Right hindlimb (tissue), 1 donor: ENCODE measurements at regions not wholly inside any gene's neighbourhood (a gene's known extent, or its start where the extent isn't known, plus 50 kb on each side); places are given as distances from the start of the nearest gene placed in this dataset.
A peak's percentile ranks its signal among the peaks of the same experiment; 100 is the strongest.
"Not testable (repeated sequence)": the region's sequence is repeated elsewhere in the genome, so short reads cannot be mapped to it uniquely, and the experiment has no call there.

ENCODE experiments used
- DNase-seq: peaks from one replicate; pipeline ENCODE4 v3.0.0-alpha.2; 2018

DNA sequence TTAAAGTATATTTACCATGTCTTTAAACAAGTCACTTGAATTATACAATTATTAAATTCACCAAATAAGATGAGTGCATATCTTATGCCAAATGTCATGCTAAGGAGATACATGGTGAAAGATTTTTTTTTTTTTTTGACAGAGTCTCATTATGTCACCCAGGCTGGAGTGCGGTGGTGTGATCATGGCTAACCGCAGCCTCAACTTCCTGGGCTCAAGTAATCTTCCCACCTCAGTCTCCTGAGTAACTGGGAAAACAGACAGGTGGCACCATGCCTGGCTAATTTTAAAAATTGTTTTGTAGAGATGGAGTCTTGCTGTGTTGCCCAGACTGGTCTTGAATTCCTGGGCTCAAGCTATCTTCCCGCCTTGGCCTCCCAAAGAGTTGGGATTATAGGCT lies 149.0 kb upstream of the GOT2 start:
- DNase-seq, result no peak

DNA sequence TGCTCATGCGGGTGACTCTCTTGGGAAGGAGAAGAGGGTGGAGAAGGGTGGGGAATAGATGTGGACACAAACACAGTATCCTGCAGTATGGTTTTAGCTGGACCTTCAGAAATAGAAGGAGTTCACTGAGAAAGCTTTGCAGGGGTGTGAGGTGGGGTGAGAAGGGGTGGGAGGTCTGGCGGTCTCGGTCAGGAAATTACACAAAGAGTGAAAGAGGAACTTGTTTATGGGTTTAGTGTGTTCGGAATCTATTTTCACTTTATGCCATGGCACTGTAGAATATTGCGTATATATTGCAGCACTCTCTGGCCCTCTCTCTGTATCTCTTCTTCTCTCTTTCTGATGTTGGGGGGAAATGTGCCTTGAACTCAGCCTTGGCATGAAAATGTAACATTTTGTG lies 148.2 kb upstream of the GOT2 start:
- DNase-seq, result no peak

GRCh38 chr16:58878641-58879040 lies 144.5 kb upstream of the GOT2 start:
- not testable (repeated sequence) for DNase-seq

DNA sequence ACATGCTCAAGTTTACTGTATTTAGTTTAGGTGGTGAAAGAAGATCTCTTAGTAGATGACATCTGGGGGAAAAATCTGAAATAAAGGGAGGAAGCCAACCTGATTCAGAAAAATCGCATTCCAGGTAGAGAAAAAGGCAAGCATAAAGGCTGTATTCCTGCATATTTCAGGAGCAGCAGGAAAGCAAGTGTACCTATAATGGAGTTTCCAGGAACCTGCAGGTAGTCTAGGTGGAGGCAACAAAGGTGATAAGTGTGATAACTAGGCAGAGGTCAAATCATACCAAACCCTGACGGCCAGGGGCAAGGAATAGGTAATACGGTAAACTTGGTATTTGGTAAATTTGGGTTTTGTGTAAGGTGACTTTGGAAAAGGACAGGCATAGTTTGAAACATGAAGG lies 132.8 kb upstream of the GOT2 start:
- DNase-seq, result no peak

GRCh38 chr16:58863761-58864160 lies 129.6 kb upstream of the GOT2 start:
- no peak for DNase-seq

- DNase-seq, result no peak
Measured at GRCh38 chr16:58863042-58863441, 128.9 kb upstream of the GOT2 start.

DNA sequence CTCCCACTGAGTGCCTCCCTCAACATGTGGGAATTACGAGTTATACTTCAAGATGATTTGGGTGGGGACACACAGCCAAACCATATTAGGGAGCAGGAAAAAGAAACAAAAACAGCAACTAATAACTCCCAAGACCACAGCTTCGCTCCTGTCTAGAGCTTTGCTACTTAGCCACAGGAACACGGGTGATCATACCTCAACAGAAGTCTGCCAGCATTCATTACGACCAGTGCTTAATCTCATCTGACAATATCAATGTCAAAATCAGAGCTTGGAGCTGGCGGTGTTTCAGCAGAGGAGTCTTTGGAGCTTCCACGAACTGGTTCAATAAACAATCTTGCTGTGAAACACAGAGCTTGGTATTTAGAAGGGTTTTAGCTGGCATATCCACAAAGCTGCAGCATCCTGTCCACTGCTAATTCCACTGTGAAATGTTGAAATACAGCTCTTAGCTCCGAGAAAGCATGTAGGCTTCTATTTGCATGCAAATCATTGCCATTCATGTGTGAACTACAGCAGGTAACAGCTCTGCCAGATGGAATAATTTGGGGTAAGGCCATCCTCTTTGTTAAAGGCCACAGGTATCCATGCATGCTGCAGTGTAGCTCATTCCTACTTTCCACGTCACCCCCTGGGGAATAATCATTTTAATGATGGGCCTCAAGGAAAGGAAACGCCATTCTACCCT lies 128.4 kb upstream of the GOT2 start:
- DNase-seq, result no peak

- no peak for DNase-seq
Measured at GRCh38 chr16:58859958-58860669, 126.0 kb upstream of the GOT2 start.

DNA sequence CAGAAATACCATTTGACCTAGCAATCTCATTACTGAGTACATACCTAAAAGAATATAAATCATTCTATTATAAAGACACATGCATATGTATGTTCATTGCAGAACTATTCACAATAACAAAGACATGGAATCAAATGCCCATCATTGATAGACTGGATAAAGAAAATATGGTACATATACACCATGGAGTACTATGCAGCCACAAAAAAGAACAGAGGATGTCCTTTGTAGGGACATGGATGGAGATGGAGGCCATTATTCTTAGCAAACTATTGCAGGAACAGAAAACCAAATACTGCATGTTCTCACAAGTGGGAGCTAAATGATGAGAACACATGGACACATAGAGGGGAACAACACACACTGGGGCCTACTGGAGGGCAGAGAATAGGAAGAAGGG lies 124.5 kb upstream of the GOT2 start:
- not testable (repeated sequence) for DNase-seq

DNA sequence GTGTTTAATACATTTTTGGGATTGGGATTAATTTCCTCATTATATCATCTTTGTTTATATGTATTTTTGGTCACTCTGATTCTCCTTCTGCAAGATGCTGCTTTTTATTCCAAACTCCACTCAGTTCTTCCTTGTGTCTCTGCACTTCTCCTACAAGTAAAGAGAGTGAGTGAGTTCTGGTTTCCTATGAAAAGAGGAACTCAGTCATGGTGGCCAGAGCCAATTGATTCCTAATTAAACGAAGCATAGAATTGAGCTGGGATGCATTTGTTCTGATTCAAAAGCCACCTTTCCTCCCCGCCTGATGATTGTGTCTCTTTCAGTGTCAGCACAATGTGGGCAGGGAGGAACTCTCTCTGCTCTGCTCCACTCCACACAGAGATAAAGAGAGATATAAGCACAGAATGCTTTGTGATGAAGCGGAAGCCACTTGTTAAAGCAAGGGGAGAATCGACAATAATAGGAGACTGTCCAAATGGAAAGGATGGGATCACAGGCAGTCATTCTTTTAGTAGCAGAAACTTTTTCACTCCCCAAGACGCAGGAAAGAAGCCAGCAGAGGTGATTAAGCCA lies 121.3 kb upstream of the GOT2 start:
- DNase-seq, result no peak

- no peak for DNase-seq
Measured at GRCh38 chr16:58853854-58854791, 120.0 kb upstream of the GOT2 start.

DNA sequence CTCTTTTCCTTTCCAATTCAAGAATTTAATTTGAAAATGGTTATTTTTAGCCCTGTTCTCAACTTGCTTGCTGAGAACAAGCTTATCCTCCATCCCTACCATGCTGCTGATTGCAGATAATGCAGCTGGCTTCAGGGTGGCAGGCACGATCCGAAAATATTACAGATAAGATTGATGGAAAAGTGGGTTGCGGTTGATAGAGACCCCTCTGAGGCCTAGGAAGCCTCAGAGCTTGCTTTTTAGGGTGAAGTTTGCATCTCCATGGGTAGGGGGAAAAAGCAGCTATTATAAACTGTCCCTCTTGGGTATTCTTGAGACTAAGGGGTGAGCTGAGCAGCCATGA lies 116.5 kb upstream of the GOT2 start:
- no peak for DNase-seq

GRCh38 chr16:58850019-58850677 lies 116.0 kb upstream of the GOT2 start:
- DNase-seq, result no peak

DNA sequence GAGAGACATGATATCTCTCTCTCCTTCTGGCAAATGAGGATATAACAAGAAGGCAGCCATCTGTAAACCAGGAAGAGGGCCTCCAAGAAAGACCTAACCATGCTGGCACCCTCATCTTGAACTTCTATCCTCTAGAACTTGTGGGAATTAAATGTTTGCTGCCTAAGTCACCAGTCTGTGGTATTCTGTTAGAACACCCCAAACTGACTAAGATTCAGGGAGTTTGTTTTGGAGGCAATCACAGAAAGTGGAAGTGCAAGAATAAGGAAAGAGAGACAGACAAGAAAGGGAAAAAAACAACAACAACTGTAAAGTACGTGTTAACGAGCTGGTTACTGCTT lies 114.5 kb upstream of the GOT2 start:
- no peak for DNase-seq

DNA sequence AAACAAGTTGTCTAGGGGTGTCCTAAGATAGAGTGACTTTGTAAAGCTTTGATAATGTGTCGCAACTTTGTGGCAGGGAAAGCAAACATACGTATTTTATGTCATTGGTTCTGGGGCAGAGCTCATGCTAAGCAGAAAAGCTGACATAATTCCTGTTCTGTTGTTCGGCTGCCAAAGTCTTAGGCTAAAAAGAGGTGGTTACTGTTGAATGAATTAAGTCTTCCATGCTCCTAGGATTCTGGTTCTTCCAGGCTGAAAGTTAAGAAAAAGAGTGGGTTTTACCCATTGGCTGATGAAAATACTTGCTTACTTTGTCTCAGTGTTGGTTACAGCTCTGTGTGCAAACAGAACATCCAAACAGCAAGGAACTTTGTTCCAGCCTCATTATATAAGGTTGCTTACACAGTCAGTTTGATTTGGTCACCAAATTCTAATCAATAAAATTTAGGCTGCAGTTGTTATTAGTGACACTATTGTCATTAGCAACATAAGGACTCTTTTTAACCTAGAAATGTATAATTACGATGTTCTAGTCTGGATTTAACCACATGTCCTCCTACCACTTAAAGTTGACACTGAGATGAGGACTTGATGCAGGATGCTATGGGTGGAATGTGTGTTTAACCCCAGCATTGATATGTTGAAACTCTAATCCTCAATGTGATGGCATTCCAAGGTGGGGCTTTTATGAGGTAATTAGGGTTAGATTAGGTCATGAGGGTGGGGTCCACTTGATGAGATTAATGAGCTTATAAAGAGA lies 114.0 kb upstream of the GOT2 start:
- DNase-seq, result peak; percentile 21

GRCh38 chr16:58846226-58846625 lies 112.1 kb upstream of the GOT2 start:
- DNase-seq, result not testable (repeated sequence)

- DNase-seq, result no peak
Measured at GRCh38 chr16:58843675-58844074, 109.6 kb upstream of the GOT2 start.

DNA sequence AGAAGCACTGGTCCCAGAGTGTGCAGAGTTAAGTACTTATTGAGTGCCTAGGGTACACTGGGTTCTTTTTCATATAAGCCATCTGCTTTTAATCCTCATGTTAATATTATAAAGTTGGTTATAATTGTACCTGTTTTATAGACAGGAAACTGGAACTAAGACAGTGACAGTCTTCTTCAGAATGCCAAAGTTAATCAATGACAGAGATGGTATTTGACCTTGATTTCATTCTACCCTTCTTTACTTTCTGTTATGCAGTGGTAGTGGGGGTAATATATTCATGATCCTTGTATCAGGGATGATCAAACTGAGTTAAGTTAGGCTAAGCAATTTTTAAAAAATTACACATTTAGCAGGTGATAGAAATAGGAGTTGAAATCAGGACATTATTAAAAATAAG lies 108.6 kb upstream of the GOT2 start:
- DNase-seq, result no peak

DNA sequence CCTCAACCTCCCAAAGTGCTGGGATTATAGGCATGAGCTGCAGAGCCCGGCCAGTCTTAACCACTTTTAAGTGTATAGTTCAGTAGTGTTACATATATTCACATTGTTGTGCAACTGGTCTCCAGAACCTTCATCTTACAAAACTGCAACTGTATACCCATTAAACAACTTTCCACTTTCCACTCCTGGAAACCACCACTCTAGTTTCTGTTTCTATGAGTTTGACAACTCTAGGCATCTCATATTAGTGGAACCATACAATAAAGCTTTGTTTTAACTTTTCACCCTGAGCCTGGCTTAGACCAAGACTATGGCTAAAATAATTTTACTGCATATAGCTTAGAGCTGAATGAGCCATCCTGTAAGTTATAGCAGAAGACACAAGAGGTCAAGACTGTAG lies 108.0 kb upstream of the GOT2 start:
- DNase-seq, result no peak

DNA sequence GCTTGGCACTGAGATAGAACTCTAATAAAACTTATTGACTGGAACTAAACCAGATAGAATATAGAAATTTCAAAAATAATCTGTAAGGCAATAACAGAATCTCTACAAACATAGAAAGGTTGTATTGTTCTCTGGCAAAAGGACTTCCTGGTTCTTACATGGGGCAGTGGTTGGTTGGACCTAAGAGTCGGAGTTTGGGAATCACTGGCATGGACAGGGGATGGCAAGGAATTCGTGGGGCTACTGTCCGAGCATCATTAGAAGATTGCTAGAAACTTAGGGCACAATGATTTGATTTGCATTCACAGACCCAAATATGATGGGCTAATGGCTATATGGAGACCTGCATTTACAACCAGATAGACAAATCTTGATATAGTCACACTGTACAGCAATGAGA lies 103.8 kb upstream of the GOT2 start:
- no peak for DNase-seq

DNA sequence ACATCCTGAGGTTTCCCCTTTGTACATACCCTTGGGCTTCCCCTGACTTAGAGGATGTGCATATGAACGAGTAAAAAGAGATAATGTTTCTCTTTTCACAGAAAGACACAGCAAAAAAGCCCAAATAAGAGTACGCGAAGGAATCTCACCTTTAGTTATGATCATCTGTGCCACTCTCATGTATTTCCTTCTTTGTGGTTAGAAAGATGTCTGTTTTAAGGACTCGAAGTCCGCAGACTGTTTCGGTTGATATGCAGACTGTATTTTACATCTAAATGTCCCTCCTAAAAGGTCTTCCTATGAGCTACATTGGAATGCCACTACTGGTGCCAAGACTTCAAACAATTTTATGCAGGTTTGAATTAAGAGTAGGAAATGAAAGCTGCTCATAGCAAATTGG lies 102.3 kb upstream of the GOT2 start:
- no peak for DNase-seq

DNA sequence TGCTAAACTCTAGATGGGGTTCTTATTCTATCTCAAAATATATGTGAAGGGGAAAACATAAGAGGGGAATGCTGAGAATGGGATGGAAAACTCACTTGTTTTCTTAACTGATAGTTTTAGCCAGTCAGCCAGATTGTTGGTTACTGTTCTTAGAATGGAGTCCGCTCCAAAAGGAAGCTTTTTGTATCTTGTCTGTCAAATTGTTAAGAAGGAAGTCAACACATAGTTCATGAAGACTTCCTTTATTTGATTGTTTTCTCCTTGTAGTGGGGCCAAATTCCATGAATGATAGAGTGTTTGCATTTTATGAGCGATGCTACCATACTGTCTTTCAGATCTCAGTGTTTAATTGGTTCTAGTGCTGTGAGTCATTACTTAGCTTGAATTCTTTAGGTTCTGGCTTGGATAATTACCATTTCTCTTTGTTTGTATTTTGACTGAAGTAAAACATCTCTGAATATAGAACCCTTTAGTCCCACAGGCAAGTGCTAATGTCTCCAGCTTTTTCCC lies 98.3 kb upstream of the GOT2 start:
- DNase-seq, result no peak
